Vagina (tissue), 2 donors: ENCODE measurements at regions not wholly inside any gene's neighbourhood (a gene's known extent, or its start where the extent isn't known, plus 50 kb on each side); places are given as distances from the start of the nearest gene placed in this dataset.

ENCODE experiments used
- CTCF ChIP-seq, 3 experiments: fragments of 450-650 bp in 2 of 3; fragments of 200-600 bp in 1 of 3; sonication (generic) in 1 of 3; IDR thresholded peaks; one replicate each; pipeline ENCODE4 v1.5.1; 2017 to 2019; ENCODE audit warnings: antibody characterized with exemption in 3 of 3, mild to moderate bottlenecking in 2 of 3, moderate library complexity in 2 of 3
- POLR2A ChIP-seq, 2 donors: fragments of 450-650 bp; IDR thresholded peaks; one replicate each; pipeline ENCODE4 v1.6.1; 2017; ENCODE audit warnings: antibody characterized with exemption in 2 of 2, mild to moderate bottlenecking in 2 of 2, moderate library complexity in 2 of 2
- POLR2AphosphoS5 ChIP-seq, 2 donors: sonication (generic); formaldehyde crosslinking; IDR thresholded peaks; one replicate each; pipeline ENCODE4 v1.9.0; 2017; ENCODE audit warnings: antibody characterized with exemption in 2 of 2, mild to moderate bottlenecking in 2 of 2, low read depth in 1 of 2; ENCODE audit not compliant: insufficient read depth in 1 of 2

GRCh38 chr10:44173608-44173894 lies 211.3 kb downstream of the CXCL12 start:
- TF ChIP-seq POLR2AphosphoS5 (IDR thresholded peaks at IDR 0.05; ENCODE audit: insufficient read depth in 1 of 2, low read depth in 1 of 2) (no peak), CTCF (IDR thresholded peaks at IDR 0.05) (no peak), POLR2A (IDR thresholded peaks at IDR 0.05) (no peak)
